ENCODE measurements at regions not wholly inside any gene's neighbourhood (a gene's known extent, or its start where the extent isn't known, plus 50 kb on each side); places are given as distances from the start of the nearest gene placed in this dataset.
"Not testable (repeated sequence)": the region's sequence is repeated elsewhere in the genome, so short reads cannot be mapped to it uniquely, and the experiment has no call there.

GRCh38 chr14:87253791-87254190, 739.2 kb downstream of the GALC start:
- TF ChIP-seq, protein P1, sequence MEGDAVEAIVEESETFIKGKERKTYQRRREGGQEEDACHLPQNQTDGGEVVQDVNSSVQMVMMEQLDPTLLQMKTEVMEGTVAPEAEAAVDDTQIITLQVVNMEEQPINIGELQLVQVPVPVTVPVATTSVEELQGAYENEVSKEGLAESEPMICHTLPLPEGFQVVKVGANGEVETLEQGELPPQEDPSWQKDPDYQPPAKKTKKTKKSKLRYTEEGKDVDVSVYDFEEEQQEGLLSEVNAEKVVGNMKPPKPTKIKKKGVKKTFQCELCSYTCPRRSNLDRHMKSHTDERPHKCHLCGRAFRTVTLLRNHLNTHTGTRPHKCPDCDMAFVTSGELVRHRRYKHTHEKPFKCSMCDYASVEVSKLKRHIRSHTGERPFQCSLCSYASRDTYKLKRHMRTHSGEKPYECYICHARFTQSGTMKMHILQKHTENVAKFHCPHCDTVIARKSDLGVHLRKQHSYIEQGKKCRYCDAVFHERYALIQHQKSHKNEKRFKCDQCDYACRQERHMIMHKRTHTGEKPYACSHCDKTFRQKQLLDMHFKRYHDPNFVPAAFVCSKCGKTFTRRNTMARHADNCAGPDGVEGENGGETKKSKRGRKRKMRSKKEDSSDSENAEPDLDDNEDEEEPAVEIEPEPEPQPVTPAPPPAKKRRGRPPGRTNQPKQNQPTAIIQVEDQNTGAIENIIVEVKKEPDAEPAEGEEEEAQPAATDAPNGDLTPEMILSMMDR (IDR thresholded peaks at IDR 0.05; ENCODE audit: low read depth, low read length, poor library complexity, severe bottlenecking), result not testable (repeated sequence)
- TF ChIP-seq EZH2phosphoT487 (IDR thresholded peaks at IDR 0.05; ENCODE audit: borderline replicate concordance, low read length), result not testable (repeated sequence)
